ENCODE measurements at regions not wholly inside any gene's neighbourhood (a gene's known extent, or its start where the extent isn't known, plus 50 kb on each side); places are given as distances from the start of the nearest gene placed in this dataset.
"Not testable (repeated sequence)": the region's sequence is repeated elsewhere in the genome, so short reads cannot be mapped to it uniquely, and the experiment has no call there.

- DNase-seq: no peak
These were observed 618.7 kb downstream of the KCNJ18 start for GRCh38 chr17:22310717-22311686.

- not testable (repeated sequence) for DNase-seq
These were observed 628.7 kb downstream of the KCNJ18 start for GRCh38 chr17:22321001-22321400.

GRCh38 chr17:22322893-22323550 lies 630.7 kb downstream of the KCNJ18 start:
- not testable (repeated sequence) for DNase-seq

GRCh38 chr17:22337467-22337866 lies 645.1 kb downstream of the KCNJ18 start:
- DNase-seq: no peak

GRCh38 chr17:22356603-22357002 lies 664.3 kb downstream of the KCNJ18 start:
- DNase-seq: not testable (repeated sequence)

GRCh38 chr17:22370988-22371387 lies 678.7 kb downstream of the KCNJ18 start:
- DNase-seq: not testable (repeated sequence)

GRCh38 chr17:22373911-22374310 lies 681.6 kb downstream of the KCNJ18 start:
- no peak for DNase-seq

GRCh38 chr17:22374741-22375140 lies 682.4 kb downstream of the KCNJ18 start:
- no peak for DNase-seq

- DNase-seq: not testable (repeated sequence)
These were observed 684.4 kb downstream of the KCNJ18 start for GRCh38 chr17:22376747-22377146.

GRCh38 chr17:22378748-22379147 lies 686.4 kb downstream of the KCNJ18 start:
- DNase-seq: not testable (repeated sequence)

GRCh38 chr17:22381589-22381988 lies 689.3 kb downstream of the KCNJ18 start:
- not testable (repeated sequence) for DNase-seq

GRCh38 chr17:22383772-22384460 lies 691.6 kb downstream of the KCNJ18 start:
- not testable (repeated sequence) for DNase-seq

- not testable (repeated sequence) for DNase-seq
These were observed 692.1 kb downstream of the KCNJ18 start for GRCh38 chr17:22384461-22384800.

GRCh38 chr17:22398446-22398845 lies 706.1 kb downstream of the KCNJ18 start:
- DNase-seq: not testable (repeated sequence)

- DNase-seq: not testable (repeated sequence)
These were observed 706.7 kb downstream of the KCNJ18 start for GRCh38 chr17:22399037-22399436.

GRCh38 chr17:22405080-22405479 lies 712.8 kb downstream of the KCNJ18 start:
- not testable (repeated sequence) for DNase-seq

- no peak for DNase-seq
These were observed 716.9 kb downstream of the KCNJ18 start for GRCh38 chr17:22409160-22409751.

- no peak for DNase-seq
These were observed 717.8 kb downstream of the KCNJ18 start for GRCh38 chr17:22410136-22410535.

GRCh38 chr17:22411185-22411784 lies 719.0 kb downstream of the KCNJ18 start:
- no peak for DNase-seq

GRCh38 chr17:22435231-22435974 lies 743.1 kb downstream of the KCNJ18 start:
- no peak for DNase-seq

GRCh38 chr17:22441776-22442175 lies 749.5 kb downstream of the KCNJ18 start:
- no peak for DNase-seq

- no peak for DNase-seq
These were observed 750.7 kb downstream of the KCNJ18 start for GRCh38 chr17:22443061-22443460.
